HCT116 (cell line): ENCODE measurements at regions not wholly inside any gene's neighbourhood (a gene's known extent, or its start where the extent isn't known, plus 50 kb on each side); places are given as distances from the start of the nearest gene placed in this dataset.

ENCODE experiments used
- ATF3 ChIP-seq: IDR thresholded peaks from 2 replicates; pipeline ENCODE4 v1.6.1; 2012
- CEBPB ChIP-seq: IDR thresholded peaks from 2 replicates; pipeline ENCODE4 v1.6.1; 2012; ENCODE audit warnings: low read depth
- CTCF ChIP-seq, 3 experiments: fragments of 200-600 bp in 1 of 3; sonication (generic) in 1 of 3; IDR thresholded peaks in 2 of 3; conservative IDR thresholded peaks in 1 of 3; 2 replicates each; pipeline ENCODE4 v1.5.1; 2012 to 2017; ENCODE audit warnings: low read depth in 2 of 3, low read length in 2 of 3, antibody characterized with exemption in 1 of 3, borderline replicate concordance in 1 of 3, control low read depth in 1 of 3, mild to moderate bottlenecking in 1 of 3, mixed read lengths in 1 of 3, mixed run types in 1 of 3, moderate library complexity in 1 of 3; ENCODE audit not compliant: insufficient read depth in 1 of 3
- ELF1 ChIP-seq: IDR thresholded peaks from 2 replicates; pipeline ENCODE4 v1.6.1; 2012; ENCODE audit warnings: low read depth, borderline replicate concordance
- EZH2 ChIP-seq: fragments of 200-600 bp; sonication (generic); IDR thresholded peaks from 2 replicates; pipeline ENCODE4 v1.6.1; 2017; ENCODE audit warnings: antibody characterized with exemption, mixed run types
- FOSL1 ChIP-seq: IDR thresholded peaks from 2 replicates; pipeline ENCODE4 v1.6.1; 2012; ENCODE audit warnings: low read depth
- JUND ChIP-seq: IDR thresholded peaks from 2 replicates; pipeline ENCODE4 v1.6.1; 2012
- MAX ChIP-seq: IDR thresholded peaks from 2 replicates; pipeline ENCODE4 v1.6.1; 2012
- POLR2A ChIP-seq: IDR thresholded peaks from 2 replicates; pipeline ENCODE4 v1.7.0; 2011; ENCODE audit warnings: borderline replicate concordance; ENCODE audit not compliant: insufficient read depth, insufficient read length; ENCODE audit errors: extremely low read depth
- POLR2AphosphoS5 ChIP-seq: IDR thresholded peaks from 2 replicates; pipeline ENCODE4 v1.6.1; 2011; ENCODE audit warnings: mild to moderate bottlenecking, low read depth, low read length, moderate library complexity
- TCF7L2 ChIP-seq: IDR thresholded peaks from 2 replicates; pipeline ENCODE4 v1.7.0; 2011; ENCODE audit warnings: borderline replicate concordance, inconsistent platforms; ENCODE audit not compliant: insufficient read depth, insufficient read length; ENCODE audit errors: extremely low read depth
- YY1 ChIP-seq: IDR thresholded peaks from 2 replicates; pipeline ENCODE4 v1.6.1; 2011; ENCODE audit warnings: low read length, low read depth, moderate library complexity, mild to moderate bottlenecking; ENCODE audit not compliant: insufficient replicate concordance; ENCODE audit errors: extremely low read depth
- ZNF274 ChIP-seq: fragments of 200-500 bp; sonication (Bioruptor generic); IDR thresholded peaks from 2 replicates; pipeline ENCODE4 v1.6.1; 2014; ENCODE audit warnings: mild to moderate bottlenecking, low read depth, low read length, inconsistent platforms

DNA sequence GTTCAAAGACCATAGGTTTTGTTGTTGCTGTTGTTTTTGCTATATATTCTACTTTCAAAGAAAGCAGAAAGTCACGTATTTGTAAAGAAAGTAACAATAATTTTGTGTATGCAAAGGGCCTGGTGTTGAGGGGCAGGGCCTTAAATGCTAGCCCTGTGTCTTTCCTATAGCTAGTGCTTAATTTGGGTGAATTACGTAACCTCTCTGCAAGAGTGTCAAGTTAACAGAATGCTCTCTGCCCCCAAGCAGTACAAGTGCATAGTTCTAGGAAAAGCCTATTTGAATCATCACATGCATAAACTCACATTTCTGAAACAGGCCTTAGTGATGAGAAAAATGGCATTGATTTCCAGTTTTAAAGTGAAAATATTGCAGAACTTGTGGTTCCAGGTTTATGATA is 663.6 kb downstream of the STIM2 start:
- TF ChIP-seq POLR2AphosphoS5, result no peak
- TF ChIP-seq CTCF (IDR thresholded peaks at IDR 0.05 in 2 of 3, conservative IDR thresholded peaks at IDR 0.05 in 1 of 3; ENCODE audit: borderline replicate concordance in 1 of 3, insufficient read depth in 1 of 3, low read depth in 2 of 3, low read length in 2 of 3), result no peak
- no peak for TF ChIP-seq EZH2
- TF ChIP-seq JUND, result no peak
- no peak for TF ChIP-seq MAX
- TF ChIP-seq ATF3, result no peak
- TF ChIP-seq FOSL1, result no peak
- no peak for TF ChIP-seq POLR2A
- TF ChIP-seq ZNF274, result no peak
- no peak for TF ChIP-seq CEBPB
- TF ChIP-seq YY1, result no peak
- no peak for TF ChIP-seq ELF1
- no peak for TF ChIP-seq TCF7L2
